ENCODE measurements at regions not wholly inside any gene's neighbourhood (a gene's known extent, or its start where the extent isn't known, plus 50 kb on each side); places are given as distances from the start of the nearest gene placed in this dataset.

DNA sequence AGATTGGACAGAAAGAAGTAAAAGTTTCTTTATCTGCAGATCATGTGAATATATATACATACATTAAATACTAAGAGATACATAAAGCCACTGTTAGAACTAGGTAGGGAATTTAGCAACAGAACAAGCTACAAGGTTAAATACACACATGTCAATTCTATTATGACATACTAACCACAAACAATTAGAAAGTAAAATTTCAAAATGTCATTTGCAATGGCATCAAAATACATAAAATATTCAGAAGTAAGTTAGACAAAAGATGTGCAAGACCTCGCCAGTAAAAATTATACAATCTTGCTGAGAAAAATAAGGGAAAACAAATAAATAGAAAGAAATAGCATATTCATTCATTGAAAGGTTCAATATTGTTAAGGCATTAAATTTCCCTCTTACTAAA, 200.0 kb upstream of the HES1 start:
- no peak overlapping the region for H3K4me3 ChIP-seq (replicated peaks in 1 of 2; ENCODE audit: low read depth in 2 of 2, low read length in 2 of 2)
- DNase-seq (ENCODE audit: low read depth in 2 of 2), result no peak
- TF ChIP-seq, protein P1, sequence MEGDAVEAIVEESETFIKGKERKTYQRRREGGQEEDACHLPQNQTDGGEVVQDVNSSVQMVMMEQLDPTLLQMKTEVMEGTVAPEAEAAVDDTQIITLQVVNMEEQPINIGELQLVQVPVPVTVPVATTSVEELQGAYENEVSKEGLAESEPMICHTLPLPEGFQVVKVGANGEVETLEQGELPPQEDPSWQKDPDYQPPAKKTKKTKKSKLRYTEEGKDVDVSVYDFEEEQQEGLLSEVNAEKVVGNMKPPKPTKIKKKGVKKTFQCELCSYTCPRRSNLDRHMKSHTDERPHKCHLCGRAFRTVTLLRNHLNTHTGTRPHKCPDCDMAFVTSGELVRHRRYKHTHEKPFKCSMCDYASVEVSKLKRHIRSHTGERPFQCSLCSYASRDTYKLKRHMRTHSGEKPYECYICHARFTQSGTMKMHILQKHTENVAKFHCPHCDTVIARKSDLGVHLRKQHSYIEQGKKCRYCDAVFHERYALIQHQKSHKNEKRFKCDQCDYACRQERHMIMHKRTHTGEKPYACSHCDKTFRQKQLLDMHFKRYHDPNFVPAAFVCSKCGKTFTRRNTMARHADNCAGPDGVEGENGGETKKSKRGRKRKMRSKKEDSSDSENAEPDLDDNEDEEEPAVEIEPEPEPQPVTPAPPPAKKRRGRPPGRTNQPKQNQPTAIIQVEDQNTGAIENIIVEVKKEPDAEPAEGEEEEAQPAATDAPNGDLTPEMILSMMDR (IDR thresholded peaks at IDR 0.05; ENCODE audit: low read depth, low read length), result no peak

DNA sequence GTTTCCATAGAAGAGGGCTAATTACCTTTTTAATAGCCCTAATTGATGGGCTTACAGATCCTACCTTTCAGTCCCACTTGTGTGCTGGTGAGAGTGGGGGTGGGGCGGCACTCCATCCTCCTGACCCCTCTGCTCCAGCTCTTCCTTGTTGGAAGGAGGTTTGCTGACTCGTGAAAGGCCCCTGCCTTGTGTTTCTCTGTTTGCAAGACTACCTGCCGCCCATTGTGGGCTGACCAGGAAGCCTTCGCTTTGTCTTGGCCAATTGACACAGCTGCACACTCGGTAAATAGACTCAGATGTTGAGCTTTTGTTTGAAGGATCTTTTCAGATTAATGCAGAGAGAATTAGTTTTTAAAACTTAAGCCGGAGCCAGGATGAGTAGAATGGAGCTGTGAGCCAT, 197.3 kb upstream of the HES1 start:
- H3K4me3 ChIP-seq (replicated peaks in 1 of 2; ENCODE audit: low read depth in 2 of 2, low read length in 2 of 2), result no peak overlapping the region
- TF ChIP-seq, protein P1 (IDR thresholded peaks at IDR 0.05; ENCODE audit: low read depth, low read length), result no peak
- DNase-seq (ENCODE audit: low read depth in 2 of 2), result no peak

DNA sequence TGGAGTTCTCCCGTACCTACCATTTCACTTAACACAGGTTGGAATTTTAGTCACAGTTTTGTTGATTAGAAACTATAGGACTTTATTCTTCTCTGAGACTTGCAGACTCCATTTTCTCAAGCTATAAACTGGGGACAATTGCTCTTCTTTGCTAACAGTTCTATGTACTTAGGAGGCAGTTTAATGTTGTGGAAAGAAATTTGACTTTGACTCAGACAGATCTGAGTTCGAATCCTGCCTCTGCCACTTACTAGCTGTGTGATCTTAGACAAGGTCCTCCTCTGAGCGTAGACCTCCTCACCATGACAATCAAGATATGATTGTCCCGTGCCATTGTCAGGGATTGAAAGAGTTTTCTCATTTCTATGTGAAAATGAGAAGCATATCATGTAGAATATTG, 196.4 kb upstream of the HES1 start:
- TF ChIP-seq, protein P1 (IDR thresholded peaks at IDR 0.05; ENCODE audit: low read depth, low read length), result no peak
- DNase-seq (ENCODE audit: low read depth in 2 of 2), result no peak

DNA sequence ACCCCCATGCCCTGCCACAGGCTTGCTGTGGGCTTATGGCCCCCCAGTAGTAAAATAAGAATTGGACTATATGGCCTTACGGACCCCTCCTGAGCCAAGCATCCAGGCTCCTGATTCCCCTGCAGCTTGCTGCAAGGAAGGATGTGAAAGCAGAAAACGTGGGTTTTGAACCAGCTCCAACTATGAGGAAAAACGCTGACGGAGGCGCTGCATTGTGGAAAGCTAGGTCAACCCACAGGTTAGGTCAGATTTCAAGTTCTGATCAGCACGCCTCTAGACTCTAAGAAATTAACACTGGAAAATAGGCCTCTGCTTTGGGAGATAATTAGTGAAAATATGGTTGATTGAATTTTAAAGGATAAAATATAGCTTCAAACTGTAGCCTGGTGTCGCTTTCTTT, 195.4 kb upstream of the HES1 start:
- H3K4me3 ChIP-seq (replicated peaks in 1 of 2; ENCODE audit: low read depth in 2 of 2, low read length in 2 of 2), result no peak overlapping the region
- TF ChIP-seq, protein P1 (IDR thresholded peaks at IDR 0.05; ENCODE audit: low read depth, low read length), result no peak
- DNase-seq (ENCODE audit: low read depth in 2 of 2), result no peak

More for the DNA sequence above, 196.4 kb upstream of the HES1 start:
- no peak overlapping the region for H3K4me3 ChIP-seq (replicated peaks in 1 of 2; ENCODE audit: low read depth in 2 of 2, low read length in 2 of 2)

DNA sequence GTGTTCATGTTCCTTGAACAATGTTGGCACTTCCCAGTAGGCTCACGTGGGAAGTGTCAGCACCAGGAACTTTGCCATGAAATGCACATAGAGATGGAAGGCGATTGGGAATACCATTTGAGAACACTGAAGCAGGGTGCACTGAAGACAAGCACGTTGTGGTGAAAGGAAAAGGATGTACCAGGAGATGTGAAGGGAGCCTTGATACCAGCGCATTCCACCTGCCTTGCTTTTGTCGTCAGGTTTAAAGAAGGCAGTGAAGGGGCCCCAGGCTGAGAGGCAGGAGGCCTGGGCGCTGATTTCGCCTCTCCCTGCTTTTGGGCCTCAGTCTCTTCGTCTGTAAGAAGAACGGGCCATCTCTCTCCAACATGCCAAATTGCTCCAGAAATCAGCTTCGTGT, 194.5 kb upstream of the HES1 start:
- no peak overlapping the region for H3K4me3 ChIP-seq (replicated peaks in 1 of 2; ENCODE audit: low read depth in 2 of 2, low read length in 2 of 2)
- DNase-seq (ENCODE audit: low read depth in 2 of 2), result no peak
- TF ChIP-seq, protein P1 (IDR thresholded peaks at IDR 0.05; ENCODE audit: low read depth, low read length), result no peak

DNA sequence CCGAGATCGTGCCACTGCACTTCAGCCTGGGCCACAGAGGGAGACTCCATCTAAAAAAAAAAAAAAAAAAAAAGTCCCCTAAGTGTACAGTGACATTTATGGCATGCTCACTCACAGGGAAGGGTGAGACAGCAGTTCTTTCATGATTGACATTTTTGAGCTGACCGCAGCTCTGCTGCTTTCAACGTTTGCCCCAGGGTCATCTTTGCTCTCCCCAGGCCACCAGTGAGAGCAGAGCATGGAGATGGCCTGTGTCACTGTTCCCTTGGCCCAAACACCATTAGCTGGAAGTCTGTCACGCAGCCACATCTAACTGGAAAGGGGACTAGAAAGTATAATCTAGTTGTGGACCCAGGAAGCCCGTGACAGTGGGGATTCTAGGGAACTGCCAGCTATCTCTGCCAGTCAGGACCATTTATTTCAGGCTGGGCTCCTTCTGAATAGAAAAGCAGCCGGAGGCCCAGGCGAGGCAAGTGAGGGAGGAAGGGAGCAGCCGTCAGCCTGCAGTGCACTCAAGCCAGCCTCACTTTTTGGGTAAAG, 193.4 kb upstream of the HES1 start:
- TF ChIP-seq, protein P1 (IDR thresholded peaks at IDR 0.05; ENCODE audit: low read depth, low read length), result no peak
- no peak for DNase-seq (ENCODE audit: low read depth in 2 of 2)

DNA sequence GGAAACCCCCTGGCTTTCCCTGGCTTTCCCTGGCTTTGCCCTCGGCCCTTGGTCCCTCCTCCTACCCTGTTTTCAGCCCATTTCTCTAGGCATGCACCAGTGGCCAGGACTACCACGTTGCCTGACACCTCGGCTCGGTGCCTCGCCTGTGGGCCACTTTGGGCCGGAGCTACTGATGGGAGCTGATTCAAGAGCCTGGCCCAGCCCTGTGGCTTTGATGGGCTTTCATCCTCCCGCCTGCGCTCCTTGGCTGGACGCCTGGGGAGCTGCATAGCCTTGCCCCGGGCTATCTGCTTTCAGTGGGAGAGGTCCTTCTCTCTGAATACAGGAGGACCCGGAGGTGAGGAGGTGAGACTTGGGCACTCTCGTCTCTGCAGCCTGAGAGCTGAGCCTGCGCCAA, 192.7 kb upstream of the HES1 start:
- TF ChIP-seq, protein P1 (IDR thresholded peaks at IDR 0.05; ENCODE audit: low read depth, low read length), result no peak
- no peak overlapping the region for H3K4me3 ChIP-seq (replicated peaks in 1 of 2; ENCODE audit: low read depth in 2 of 2, low read length in 2 of 2)
- DNase-seq (ENCODE audit: low read depth in 2 of 2), result no peak

More for the DNA sequence above, 193.4 kb upstream of the HES1 start:
- no peak overlapping the region for H3K4me3 ChIP-seq (replicated peaks in 1 of 2; ENCODE audit: low read depth in 2 of 2, low read length in 2 of 2)
